NB4 (cell line): ENCODE measurements at regions not wholly inside any gene's neighbourhood (a gene's known extent, or its start where the extent isn't known, plus 50 kb on each side); places are given as distances from the start of the nearest gene placed in this dataset.
A peak's percentile ranks its signal among the peaks of the same experiment; 100 is the strongest.

Experiments
- DNase-seq: peaks from one replicate; pipeline ENCODE4 v3.0.0; 2010; ENCODE audit warnings: low read depth
- H3K4me3 ChIP-seq: one replicate; pipeline ENCODE4 v1.5.1; 2011; ENCODE audit warnings: mild to moderate bottlenecking, low read depth, low read length, moderate library complexity
- MYC ChIP-seq: IDR thresholded peaks from 2 replicates; pipeline ENCODE4 v1.6.1; 2011; ENCODE audit warnings: low read depth, low read length
- POLR2A ChIP-seq: IDR thresholded peaks from 2 replicates; pipeline ENCODE4 v1.6.1; 2011; ENCODE audit warnings: mild to moderate bottlenecking; ENCODE audit not compliant: insufficient read length; ENCODE audit errors: extremely low read depth
- TF ChIP-seq, protein P1 (sequence below): IDR thresholded peaks from one replicate; pipeline ENCODE4 v1.5.1; 2012; ENCODE audit warnings: low read depth, low read length
- TF ChIP-seq, protein P2 (sequence below): IDR thresholded peaks from 2 replicates; pipeline ENCODE4 v1.6.1; 2011; ENCODE audit warnings: low read depth, low read length

DNA sequence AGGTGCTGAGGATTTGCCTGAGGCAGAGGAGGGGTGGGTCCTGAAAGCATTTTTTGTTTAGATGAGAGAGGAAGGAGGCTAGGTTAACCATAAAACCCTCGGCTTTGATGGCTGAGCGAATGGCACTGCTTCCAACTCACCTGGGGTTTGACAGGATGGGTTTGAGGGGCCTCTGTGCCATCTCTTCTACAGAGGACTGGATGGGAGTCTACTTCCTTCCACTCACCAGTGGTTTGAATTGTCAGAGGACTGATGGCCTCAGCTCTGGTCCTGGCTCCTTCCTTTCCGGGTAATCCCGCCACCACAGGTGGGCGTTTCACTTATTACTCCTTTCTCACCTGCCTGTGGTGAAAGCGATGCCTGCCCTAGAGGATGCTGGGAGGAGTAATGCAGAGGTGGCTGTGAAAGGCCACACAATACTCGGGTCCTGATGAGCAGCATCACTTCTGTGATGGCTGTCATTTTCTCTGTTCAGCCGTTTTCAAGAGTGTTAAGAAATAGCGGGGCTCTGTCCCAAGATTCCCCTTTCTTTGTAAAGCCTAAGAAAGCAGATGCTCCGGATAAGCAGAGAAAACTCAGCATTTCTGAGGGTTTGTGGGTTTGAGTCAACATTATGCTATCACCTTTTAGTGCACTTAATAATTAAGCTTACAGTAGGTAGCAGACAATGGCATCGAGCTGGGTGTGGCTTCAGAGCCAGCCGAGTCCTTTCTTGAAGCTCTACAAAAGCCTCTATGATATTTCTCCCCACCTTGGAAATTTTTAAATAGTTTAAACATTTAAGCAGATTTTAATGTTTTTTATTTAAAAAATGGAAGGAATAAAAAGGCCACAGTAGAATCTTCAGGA lies 220.7 kb downstream of the HLX start:
- no peak for DNase-seq
- TF ChIP-seq, protein P1, sequence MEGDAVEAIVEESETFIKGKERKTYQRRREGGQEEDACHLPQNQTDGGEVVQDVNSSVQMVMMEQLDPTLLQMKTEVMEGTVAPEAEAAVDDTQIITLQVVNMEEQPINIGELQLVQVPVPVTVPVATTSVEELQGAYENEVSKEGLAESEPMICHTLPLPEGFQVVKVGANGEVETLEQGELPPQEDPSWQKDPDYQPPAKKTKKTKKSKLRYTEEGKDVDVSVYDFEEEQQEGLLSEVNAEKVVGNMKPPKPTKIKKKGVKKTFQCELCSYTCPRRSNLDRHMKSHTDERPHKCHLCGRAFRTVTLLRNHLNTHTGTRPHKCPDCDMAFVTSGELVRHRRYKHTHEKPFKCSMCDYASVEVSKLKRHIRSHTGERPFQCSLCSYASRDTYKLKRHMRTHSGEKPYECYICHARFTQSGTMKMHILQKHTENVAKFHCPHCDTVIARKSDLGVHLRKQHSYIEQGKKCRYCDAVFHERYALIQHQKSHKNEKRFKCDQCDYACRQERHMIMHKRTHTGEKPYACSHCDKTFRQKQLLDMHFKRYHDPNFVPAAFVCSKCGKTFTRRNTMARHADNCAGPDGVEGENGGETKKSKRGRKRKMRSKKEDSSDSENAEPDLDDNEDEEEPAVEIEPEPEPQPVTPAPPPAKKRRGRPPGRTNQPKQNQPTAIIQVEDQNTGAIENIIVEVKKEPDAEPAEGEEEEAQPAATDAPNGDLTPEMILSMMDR = no peak
- TF ChIP-seq, protein P2, sequence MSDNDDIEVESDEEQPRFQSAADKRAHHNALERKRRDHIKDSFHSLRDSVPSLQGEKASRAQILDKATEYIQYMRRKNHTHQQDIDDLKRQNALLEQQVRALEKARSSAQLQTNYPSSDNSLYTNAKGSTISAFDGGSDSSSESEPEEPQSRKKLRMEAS = no peak
- TF ChIP-seq MYC = no peak
- TF ChIP-seq POLR2A = no peak
- no peak overlapping the region for H3K4me3 ChIP-seq

DNA sequence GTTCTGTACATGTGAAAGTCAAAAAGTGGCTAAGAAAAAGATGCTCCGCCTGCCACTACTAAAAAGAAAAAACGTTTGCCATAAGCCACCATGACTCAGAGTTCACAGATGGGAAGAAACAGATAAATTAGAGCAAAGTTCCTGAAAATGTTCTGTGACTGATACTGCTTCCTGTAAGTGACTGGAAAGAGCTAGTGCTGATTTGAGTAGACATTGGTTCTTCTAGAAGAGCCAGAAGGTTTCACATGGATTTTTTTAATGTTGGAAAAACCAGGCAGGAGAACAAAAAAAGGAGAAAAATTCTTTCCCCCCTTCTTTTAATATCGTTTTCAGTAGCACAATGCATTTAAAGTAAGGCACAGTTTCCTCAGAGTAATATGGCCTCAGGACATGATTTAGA lies 221.4 kb downstream of the HLX start:
- DNase-seq = peak; percentile 50
- no peak for TF ChIP-seq MYC
- no peak for TF ChIP-seq POLR2A
- TF ChIP-seq, protein P2 = no peak
- TF ChIP-seq, protein P1 = no peak
- H3K4me3 ChIP-seq = no peak overlapping the region

DNA sequence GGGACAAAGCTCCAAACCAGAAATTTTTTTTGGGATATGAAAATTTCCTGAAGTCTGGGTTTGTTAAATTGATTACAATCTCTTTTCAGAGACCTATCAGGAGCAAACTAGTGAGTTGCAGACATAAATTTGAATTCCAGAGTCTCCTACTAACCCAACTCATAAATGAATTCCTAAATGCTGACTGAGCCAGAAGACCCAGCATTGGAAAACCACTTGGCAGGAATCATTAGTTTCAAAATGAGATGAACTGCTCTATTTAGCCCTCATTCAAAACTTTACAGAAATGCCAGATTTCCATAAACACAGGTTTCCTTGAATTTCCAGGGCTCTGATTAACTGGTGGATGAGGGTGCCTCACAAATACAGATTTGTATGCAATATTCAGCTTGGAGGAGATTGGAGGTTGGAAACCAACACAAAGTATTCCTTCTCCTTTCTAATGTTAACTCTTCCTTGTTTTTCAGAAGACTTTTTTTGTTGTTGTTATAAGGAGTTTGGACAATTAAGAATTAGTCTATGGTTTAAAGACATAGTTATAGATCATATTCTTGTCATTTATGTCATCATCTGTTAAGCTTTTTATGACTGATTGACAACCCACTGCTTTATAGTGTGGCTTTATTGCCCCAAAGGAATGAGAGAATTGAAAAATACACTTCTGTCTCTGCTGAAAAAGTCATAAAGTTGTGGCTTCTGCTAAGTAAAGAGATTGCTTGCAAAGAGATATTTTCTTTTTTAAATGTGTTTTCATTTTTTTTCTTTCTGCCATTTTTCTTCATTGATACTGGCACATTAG lies 222.8 kb downstream of the HLX start:
- H3K4me3 ChIP-seq = no peak overlapping the region
- DNase-seq = no peak
- TF ChIP-seq, protein P2 = no peak
- TF ChIP-seq MYC = no peak
- TF ChIP-seq POLR2A = no peak
- TF ChIP-seq, protein P1 = no peak

DNA sequence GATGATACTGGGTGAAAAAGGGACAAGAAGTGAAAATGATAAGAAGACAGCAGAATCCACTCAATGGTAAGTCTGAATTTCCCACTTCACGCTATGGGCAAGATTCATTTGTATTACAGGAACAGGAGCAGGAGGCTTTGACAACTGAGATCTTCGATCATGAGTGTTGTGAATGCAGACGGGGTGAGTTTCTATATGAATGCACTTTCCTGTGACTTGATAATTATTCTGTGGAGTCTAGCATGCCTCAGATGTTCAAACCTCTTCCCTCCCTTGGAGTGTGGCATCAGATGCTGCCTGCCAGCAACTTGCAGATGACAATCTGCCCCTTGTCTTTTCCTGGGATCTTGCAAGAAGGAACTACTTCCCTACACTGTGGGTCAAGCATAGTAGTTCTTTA lies 225.4 kb downstream of the HLX start:
- no peak overlapping the region for H3K4me3 ChIP-seq
- DNase-seq = no peak
- TF ChIP-seq, protein P1 = no peak
- no peak for TF ChIP-seq POLR2A
- TF ChIP-seq MYC = no peak
- TF ChIP-seq, protein P2 = no peak

DNA sequence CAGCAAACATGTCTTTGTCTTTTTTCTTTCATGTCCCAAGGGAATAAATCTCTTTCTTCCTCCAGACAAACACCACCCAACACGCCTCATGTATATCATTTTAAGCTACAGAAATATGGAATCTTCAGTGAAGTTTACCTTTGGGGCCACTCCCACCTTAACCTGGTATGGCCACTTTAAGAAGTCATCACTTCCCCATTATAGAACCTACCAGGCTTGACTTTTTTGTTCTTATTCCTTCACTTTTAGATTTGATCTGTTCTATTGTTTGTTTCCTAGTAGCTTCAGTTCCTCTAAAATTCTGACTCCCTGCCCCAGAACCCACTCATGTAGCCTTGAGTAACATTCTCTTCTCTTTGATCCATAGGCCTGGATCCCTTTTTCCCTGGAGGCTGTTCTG lies 226.3 kb downstream of the HLX start:
- DNase-seq = no peak
- no peak overlapping the region for H3K4me3 ChIP-seq
- TF ChIP-seq, protein P2 = no peak
- TF ChIP-seq POLR2A (no peak), MYC (no peak)
- TF ChIP-seq, protein P1 = no peak
